ENCODE measurements at regions not wholly inside any gene's neighbourhood (a gene's known extent, or its start where the extent isn't known, plus 50 kb on each side); places are given as distances from the start of the nearest gene placed in this dataset.

DNA sequence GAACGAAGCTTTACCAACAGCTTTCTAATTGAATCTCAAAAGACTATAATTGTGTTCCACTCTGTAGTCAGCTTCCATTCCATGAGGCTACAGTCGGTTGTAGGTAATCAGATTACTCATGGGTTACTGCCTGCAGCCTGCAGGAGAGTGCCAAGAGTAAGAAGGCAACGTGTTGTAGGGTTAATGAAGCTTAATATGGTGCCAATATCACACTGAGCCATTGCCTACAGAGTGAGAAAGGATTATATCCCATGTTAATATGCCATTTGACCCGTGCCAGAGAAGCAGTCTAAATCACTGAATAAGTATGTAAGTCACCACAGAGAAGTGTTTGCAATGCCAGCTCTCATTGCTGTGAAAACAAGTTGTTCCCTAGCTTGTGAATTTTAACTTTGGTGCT is 734.5 kb upstream of the ACVR2A start:
- Mint-ChIP-seq H3K36me3 (ENCODE audit: low read depth) (no peaks in the 10 kb centered on the region), H3K27ac (no peak overlapping the region), H3K4me3 (no peak overlapping the region), H3K9me3 (peaks cover 4% of the 10 kb centered on the region), H3K4me1 (no peaks in the 10 kb centered on the region), H3K27me3 (no peaks in the 10 kb centered on the region)
- ChIA-PET POLR2A (no interaction called here), CTCF (no interaction called here)
- ATAC-seq (ENCODE audit: low read depth) (no peak), DNase-seq (no peak)
- TF ChIP-seq, protein P1, sequence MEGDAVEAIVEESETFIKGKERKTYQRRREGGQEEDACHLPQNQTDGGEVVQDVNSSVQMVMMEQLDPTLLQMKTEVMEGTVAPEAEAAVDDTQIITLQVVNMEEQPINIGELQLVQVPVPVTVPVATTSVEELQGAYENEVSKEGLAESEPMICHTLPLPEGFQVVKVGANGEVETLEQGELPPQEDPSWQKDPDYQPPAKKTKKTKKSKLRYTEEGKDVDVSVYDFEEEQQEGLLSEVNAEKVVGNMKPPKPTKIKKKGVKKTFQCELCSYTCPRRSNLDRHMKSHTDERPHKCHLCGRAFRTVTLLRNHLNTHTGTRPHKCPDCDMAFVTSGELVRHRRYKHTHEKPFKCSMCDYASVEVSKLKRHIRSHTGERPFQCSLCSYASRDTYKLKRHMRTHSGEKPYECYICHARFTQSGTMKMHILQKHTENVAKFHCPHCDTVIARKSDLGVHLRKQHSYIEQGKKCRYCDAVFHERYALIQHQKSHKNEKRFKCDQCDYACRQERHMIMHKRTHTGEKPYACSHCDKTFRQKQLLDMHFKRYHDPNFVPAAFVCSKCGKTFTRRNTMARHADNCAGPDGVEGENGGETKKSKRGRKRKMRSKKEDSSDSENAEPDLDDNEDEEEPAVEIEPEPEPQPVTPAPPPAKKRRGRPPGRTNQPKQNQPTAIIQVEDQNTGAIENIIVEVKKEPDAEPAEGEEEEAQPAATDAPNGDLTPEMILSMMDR (IDR thresholded peaks at IDR 0.05) = no peak
- intact Hi-C loops (cut with micrococcal nuclease) = no loop called here

DNA sequence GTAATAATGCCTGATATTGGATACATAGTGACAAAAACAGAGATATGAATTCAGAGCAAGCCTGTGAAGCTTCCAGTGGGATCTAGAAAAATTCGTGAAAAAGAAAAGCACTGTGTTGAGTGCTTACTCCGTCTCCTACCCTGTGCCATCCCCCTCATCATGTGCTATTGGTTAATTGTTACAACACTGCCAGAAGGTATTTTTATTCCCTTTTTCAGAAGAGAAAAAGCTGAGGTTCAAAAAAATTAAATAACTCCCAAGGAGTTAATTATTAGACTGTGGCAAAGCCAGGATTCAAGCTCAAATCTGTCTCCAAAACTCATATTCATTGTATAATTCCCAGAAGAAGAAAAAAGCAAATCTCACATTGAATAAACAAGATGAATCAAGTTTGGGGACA is 735.5 kb upstream of the ACVR2A start:
- CTCF ChIA-PET = no interaction called here
- intact Hi-C loops (cut with micrococcal nuclease) = no loop called here
- H3K4me1 Mint-ChIP-seq = no peaks in the 10 kb centered on the region

GRCh38 chr2:147108548-147108947 is 736.3 kb upstream of the ACVR2A start:
- TF ChIP-seq, protein P1 (IDR thresholded peaks at IDR 0.05) = no peak

More for the DNA sequence above, 735.5 kb upstream of the ACVR2A start:
- Mint-ChIP-seq H3K4me3 (no peak overlapping the region), H3K9me3 (peaks cover 4% of the 10 kb centered on the region), H3K36me3 (ENCODE audit: low read depth) (no peaks in the 10 kb centered on the region), H3K27me3 (no peaks in the 10 kb centered on the region), H3K27ac (no peak overlapping the region)
- ATAC-seq (ENCODE audit: low read depth) = no peak
- DNase-seq = no peak
- POLR2A ChIA-PET = no interaction called here
- TF ChIP-seq, protein P1 (IDR thresholded peaks at IDR 0.05) = no peak

DNA sequence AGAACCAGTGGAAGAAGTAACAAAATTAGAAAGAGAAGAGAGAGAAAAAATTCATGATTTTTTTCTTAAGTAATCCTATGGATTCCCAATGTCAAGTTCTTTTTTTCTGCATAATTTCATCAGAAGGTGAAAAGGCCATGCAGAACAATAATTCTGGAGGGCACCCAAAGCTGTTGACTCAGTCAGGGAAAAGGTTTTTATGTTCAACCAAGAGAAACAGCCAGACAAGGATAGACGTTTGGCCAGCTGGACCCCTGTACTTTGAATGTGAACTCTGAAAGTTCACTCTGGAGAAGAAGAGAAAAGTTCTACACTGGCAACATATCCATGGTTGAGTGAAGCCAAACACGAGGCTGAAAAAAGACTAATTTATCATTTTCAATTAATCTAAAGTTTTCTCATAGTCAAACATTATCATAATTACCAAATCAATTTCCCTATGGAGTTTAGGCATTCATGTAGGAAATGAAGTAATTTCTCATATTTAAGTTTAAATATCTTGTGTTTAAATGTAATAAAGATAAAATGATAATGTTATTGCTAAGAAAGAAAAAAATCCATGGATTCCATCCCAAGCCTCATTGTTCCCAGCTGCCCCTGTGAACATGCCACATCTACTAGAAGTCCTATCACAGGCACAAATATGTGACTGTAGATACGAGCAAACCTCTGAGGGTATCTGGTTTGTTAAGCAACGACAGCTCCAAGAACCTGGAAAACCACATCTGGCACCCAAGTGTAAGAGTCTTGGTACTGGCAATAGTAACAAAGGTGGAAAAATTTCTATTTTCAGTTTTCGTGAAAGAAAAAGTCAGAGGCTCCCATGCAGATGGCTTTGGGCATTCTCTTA is 742.7 kb upstream of the ACVR2A start:
- TF ChIP-seq, protein P1 (IDR thresholded peaks at IDR 0.05) = no peak
- Mint-ChIP-seq H3K4me1 (no peaks in the 10 kb centered on the region), H3K27me3 (no peaks in the 10 kb centered on the region), H3K4me3 (no peak overlapping the region), H3K27ac (no peak overlapping the region), H3K9me3 (no peaks in the 10 kb centered on the region), H3K36me3 (ENCODE audit: low read depth) (no peaks in the 10 kb centered on the region)
- ATAC-seq (ENCODE audit: low read depth) = no peak
- ChIA-PET POLR2A (no interaction called here), CTCF (no interaction called here)
- no peak for DNase-seq
- intact Hi-C loops (cut with micrococcal nuclease) = no loop called here

More at GRCh38 chr2:147108548-147108947, 736.3 kb upstream of the ACVR2A start:
- no peak overlapping the region for H3K4me3 Mint-ChIP-seq
- no peak overlapping the region for H3K27ac Mint-ChIP-seq
- H3K9me3 Mint-ChIP-seq = peaks cover 4% of the 10 kb centered on the region
- ATAC-seq (ENCODE audit: low read depth) (no peak), DNase-seq (no peak)
- POLR2A ChIA-PET = no interaction called here
- H3K4me1 Mint-ChIP-seq = no peaks in the 10 kb centered on the region
- CTCF ChIA-PET = no interaction called here
- H3K36me3 Mint-ChIP-seq (ENCODE audit: low read depth) = no peaks in the 10 kb centered on the region
- intact Hi-C loops (cut with micrococcal nuclease) = no loop called here
- H3K27me3 Mint-ChIP-seq = no peaks in the 10 kb centered on the region

- Mint-ChIP-seq H3K27me3 (no peaks in the 10 kb centered on the region), H3K4me3 (no peak overlapping the region), H3K4me1 (no peaks in the 10 kb centered on the region), H3K27ac (no peak overlapping the region), H3K9me3 (no peaks in the 10 kb centered on the region), H3K36me3 (ENCODE audit: low read depth) (no peaks in the 10 kb centered on the region)
- ChIA-PET CTCF (no interaction called here), POLR2A (no interaction called here)
- DNase-seq = no peak
- intact Hi-C loops (cut with micrococcal nuclease) = no loop called here
- no peak for ATAC-seq (ENCODE audit: low read depth)
- TF ChIP-seq, protein P1 (IDR thresholded peaks at IDR 0.05) = no peak
Observed at GRCh38 chr2:147100406-147101035, 744.3 kb upstream of the ACVR2A start.
